ENCODE measurements at regions not wholly inside any gene's neighbourhood (a gene's known extent, or its start where the extent isn't known, plus 50 kb on each side); places are given as distances from the start of the nearest gene placed in this dataset.

GRCh38 chr6:19697744-19698290, 139.4 kb upstream of the ID4 start:
- ATAC-seq (peak; percentile 82), DNase-seq (peak; percentile 78)
- H3K79me2 ChIP-seq (ENCODE audit: low read length) = no peaks in the 10 kb centered on the region
- ChIA-PET CTCF (no interaction called here), POLR2A (ENCODE audit: unreplicated experiment) (interaction anchor here (0.6 kb wide), 1 partner anchor 564 kb away, joined by 8 read pairs; no protein-coding TSS in a partner anchor)
- H3F3A ChIP-seq (ENCODE audit: low read length, unreplicated experiment) = no peaks in the 10 kb centered on the region
- H3K9ac ChIP-seq (ENCODE audit: low read length) = no peak overlapping the region
- H3K9me3 ChIP-seq (ENCODE audit: low read length) = no peaks in the 10 kb centered on the region
- TF ChIP-seq EZH2 (IDR thresholded peaks at IDR 0.05; ENCODE audit: low read length, unreplicated experiment) (no peak), CTCF (conservative IDR thresholded peaks at IDR 0.05; ENCODE audit: low read depth, low read length) (no peak), EZH2phosphoT487 (IDR thresholded peaks at IDR 0.05; ENCODE audit: borderline replicate concordance, low read length) (no peak)
- no peaks in the 10 kb centered on the region for H3K27me3 ChIP-seq (ENCODE audit: low read length)
- H4K20me1 ChIP-seq (ENCODE audit: low read length) = no peaks in the 10 kb centered on the region
- intact Hi-C loops (cut with micrococcal nuclease) = no loop called here
- H3K36me3 ChIP-seq (ENCODE audit: low read depth, low read length) = no peaks in the 10 kb centered on the region
- no peak overlapping the region for H2AFZ ChIP-seq (ENCODE audit: low read length)
- H3K4me3 ChIP-seq (ENCODE audit: low read length) = no peak overlapping the region
- BruUV-seq (replicated peaks) = no TSS peak
- H3K4me1 ChIP-seq (ENCODE audit: insufficient read depth, low read length) = peaks cover 5% of the 10 kb centered on the region; the same call in 1 of the 2 replicates
- H3K27ac ChIP-seq (ENCODE audit: low read length) = 0 out of 2 replicates have a peak overlapping the region, but pooled peaks have one; percentile 4
- 0 out of 2 replicates have a peak overlapping the region, but pooled peaks have one; percentile 4 for H3K4me2 ChIP-seq (ENCODE audit: low read length)
- H3K9me2 ChIP-seq (replicated peaks; ENCODE audit: low read length) = no peaks in the 10 kb centered on the region

- no TSS peak for BruUV-seq (replicated peaks)
- Histone ChIP-seq H3K9me3 (ENCODE audit: low read length) (no peaks in the 10 kb centered on the region), H2AFZ (ENCODE audit: low read length) (no peak overlapping the region), H3K36me3 (ENCODE audit: low read depth, low read length) (no peaks in the 10 kb centered on the region), H3K9me2 (replicated peaks; ENCODE audit: low read length) (no peaks in the 10 kb centered on the region), H3K9ac (ENCODE audit: low read length) (no peak overlapping the region), H3K79me2 (ENCODE audit: low read length) (no peaks in the 10 kb centered on the region), H4K20me1 (ENCODE audit: low read length) (no peaks in the 10 kb centered on the region), H3K27ac (ENCODE audit: low read length) (no peak overlapping the region), H3K4me2 (ENCODE audit: low read length) (no peak overlapping the region), H3K4me1 (ENCODE audit: insufficient read depth, low read length) (peaks cover 5% of the 10 kb centered on the region; the same call in 1 of the 2 replicates), H3K27me3 (ENCODE audit: low read length) (no peaks in the 10 kb centered on the region), H3F3A (ENCODE audit: low read length, unreplicated experiment) (no peaks in the 10 kb centered on the region), H3K4me3 (ENCODE audit: low read length) (no peak overlapping the region)
- no peak for DNase-seq
- POLR2A ChIA-PET (ENCODE audit: unreplicated experiment) = no interaction called here
- ATAC-seq = no peak
- CTCF ChIA-PET = no interaction called here
- TF ChIP-seq EZH2phosphoT487 (IDR thresholded peaks at IDR 0.05; ENCODE audit: borderline replicate concordance, low read length) (no peak), CTCF (conservative IDR thresholded peaks at IDR 0.05; ENCODE audit: low read depth, low read length) (no peak), EZH2 (IDR thresholded peaks at IDR 0.05; ENCODE audit: low read length, unreplicated experiment) (no peak)
- intact Hi-C loops (cut with micrococcal nuclease) = no loop called here
Measured at GRCh38 chr6:19699932-19700331, 137.2 kb upstream of the ID4 start.

- H3K4me2 ChIP-seq (ENCODE audit: low read length) = no peak overlapping the region
- H3K36me3 ChIP-seq (ENCODE audit: low read depth, low read length) = no peaks in the 10 kb centered on the region
- H3K4me3 ChIP-seq (ENCODE audit: low read length) = no peak overlapping the region
- no peaks in the 10 kb centered on the region for H3F3A ChIP-seq (ENCODE audit: low read length, unreplicated experiment)
- POLR2A ChIA-PET (ENCODE audit: unreplicated experiment) = no interaction called here
- no peaks in the 10 kb centered on the region for H3K9me2 ChIP-seq (replicated peaks; ENCODE audit: low read length)
- no peaks in the 10 kb centered on the region for H3K27me3 ChIP-seq (ENCODE audit: low read length)
- no peaks in the 10 kb centered on the region for H3K79me2 ChIP-seq (ENCODE audit: low read length)
- intact Hi-C loops (cut with micrococcal nuclease) = no loop called here
- peaks cover 7% of the 10 kb centered on the region for H3K4me1 ChIP-seq (ENCODE audit: insufficient read depth, low read length)
- no peak overlapping the region for H3K9ac ChIP-seq (ENCODE audit: low read length)
- no TSS peak for BruUV-seq (replicated peaks)
- TF ChIP-seq CTCF (conservative IDR thresholded peaks at IDR 0.05; ENCODE audit: low read depth, low read length) = no peak
- TF ChIP-seq EZH2phosphoT487 (IDR thresholded peaks at IDR 0.05; ENCODE audit: borderline replicate concordance, low read length) = no peak
- no peak for TF ChIP-seq EZH2 (IDR thresholded peaks at IDR 0.05; ENCODE audit: low read length, unreplicated experiment)
- no peak overlapping the region for H3K27ac ChIP-seq (ENCODE audit: low read length)
- H4K20me1 ChIP-seq (ENCODE audit: low read length) = no peaks in the 10 kb centered on the region
- no peaks in the 10 kb centered on the region for H3K9me3 ChIP-seq (ENCODE audit: low read length)
- peak; percentile 64 for ATAC-seq
- CTCF ChIA-PET = no interaction called here
- H2AFZ ChIP-seq (ENCODE audit: low read length) = peak overlapping the region; percentile 13; the same call in 1 of the 2 replicates
- peak; percentile 61 for DNase-seq
Measured at GRCh38 chr6:19705606-19706005, 131.6 kb upstream of the ID4 start.

Data from PC-3 (cell line).